ENCODE measurements at regions not wholly inside any gene's neighbourhood (a gene's known extent, or its start where the extent isn't known, plus 50 kb on each side); places are given as distances from the start of the nearest gene placed in this dataset.

- TF ChIP-seq CTCF (IDR thresholded peaks at IDR 0.05) (no peak), POLR2A (IDR thresholded peaks at IDR 0.05) (no peak), EP300 (IDR thresholded peaks at IDR 0.05) (no peak), POLR2AphosphoS5 (IDR thresholded peaks at IDR 0.05) (no peak)
Observed at GRCh38 chr9:108550106-108550505, 305.7 kb downstream of the ACTL7B start.
